H1 (cell line): ENCODE measurements at regions not wholly inside any gene's neighbourhood (a gene's known extent, or its start where the extent isn't known, plus 50 kb on each side); places are given as distances from the start of the nearest gene placed in this dataset.

Source experiments
- CTCF ChIA-PET: fragments of 300-600 bp; sonication (Branson Sonifier 250); formaldehyde crosslinking; loops from one replicate; lab custom pipeline; 2021; ENCODE audit not compliant: partially characterized antibody; lab: Charles Lee
- POLR2A ChIA-PET: fragments of 300-600 bp; sonication (Branson Sonifier 250); formaldehyde crosslinking; loops from one replicate; lab custom pipeline; 2021; ENCODE audit warnings: inconsistent platforms; ENCODE audit not compliant: partially characterized antibody; lab: Charles Lee
- DNase-seq, 2 experiments: peaks; one replicate each; pipeline versions ENCODE4 v3.0.0 to v3.0.0-alpha.2; 2010 to 2022; ENCODE audit warnings: low spot score in 2 of 2, low read depth in 1 of 2, mixed read lengths in 1 of 2
- FAIRE-seq: peaks from 2 replicates; lab custom pipeline; 2011; peaks lifted over from hg19 to GRCh38; lab: Jason Lieb, UNC
- H2AFZ ChIP-seq: 2 replicates; pipeline ENCODE4 v1.8.1; 2012; ENCODE audit warnings: low read length, inconsistent platforms
- H2AK5ac ChIP-seq: 2 replicates; pipeline ENCODE4 v1.6.1; 2013; ENCODE audit warnings: low read depth, low read length
- H2BK120ac ChIP-seq: replicated peaks from 2 replicates; pipeline ENCODE3; 2013; ENCODE audit warnings: low read depth, low read length, inconsistent platforms
- H2BK12ac ChIP-seq: 2 replicates; pipeline ENCODE4 v1.6.1; 2013; ENCODE audit warnings: low read depth, low read length
- H2BK15ac ChIP-seq: 2 replicates; pipeline ENCODE4 v1.6.1; 2013; ENCODE audit warnings: low read length
- H2BK20ac ChIP-seq: 2 replicates; pipeline ENCODE4 v1.6.1; 2013; ENCODE audit warnings: low read length
- H2BK5ac ChIP-seq: 2 replicates; pipeline ENCODE4 v1.6.1; 2013; ENCODE audit warnings: low read depth, low read length
- H3K14ac ChIP-seq: 2 replicates; pipeline ENCODE4 v1.6.1; 2013; ENCODE audit warnings: inconsistent platforms; ENCODE audit not compliant: insufficient read length
- H3K18ac ChIP-seq: 2 replicates; pipeline ENCODE4 v1.6.1; 2013; ENCODE audit warnings: low read length; ENCODE audit errors: extremely low read depth
- H3K23ac ChIP-seq: 2 replicates; pipeline ENCODE4 v1.6.1; 2013; ENCODE audit warnings: inconsistent platforms; ENCODE audit not compliant: insufficient read length
- H3K23me2 ChIP-seq: 2 replicates; pipeline ENCODE4 v1.6.1; 2013; ENCODE audit warnings: low read depth, low read length
- H3K27ac ChIP-seq: 2 replicates; pipeline ENCODE4 v1.6.1; 2011; ENCODE audit warnings: low read depth, low read length, inconsistent platforms
- H3K27me3 ChIP-seq, 4 experiments: replicated peaks in 1 of 4; 1 replicate in 1 of 4; 2 replicates in 3 of 4; pipeline versions ENCODE4 v1.6.1 to v1.8.1; 2011 to 2013; ENCODE audit warnings: low read length in 3 of 4, mild to moderate bottlenecking in 3 of 4, inconsistent platforms in 2 of 4, mixed read lengths in 2 of 4, moderate library complexity in 1 of 4; ENCODE audit not compliant: control insufficient read depth in 3 of 4, insufficient read depth in 3 of 4; ENCODE audit errors: extremely low read depth in 1 of 4
- H3K36me3 ChIP-seq, 4 experiments: 2 replicates each; pipeline versions ENCODE4 v1.6.1 to v1.8.1; 2011 to 2013; ENCODE audit warnings: mild to moderate bottlenecking in 4 of 4, low read length in 3 of 4, moderate library complexity in 2 of 4, control low read depth in 1 of 4, inconsistent platforms in 1 of 4; ENCODE audit not compliant: insufficient read depth in 4 of 4, control insufficient read depth in 2 of 4
- H3K4ac ChIP-seq: replicated peaks from 2 replicates; pipeline ENCODE3; 2013; ENCODE audit warnings: low read length, low read depth, mixed read lengths, inconsistent platforms; ENCODE audit not compliant: insufficient read length
- H3K4me1 ChIP-seq, 4 experiments: replicated peaks in 1 of 4; 1 replicate in 1 of 4; 2 replicates in 3 of 4; pipeline versions ENCODE4 v1.6.1 to v1.8.1; 2011 to 2013; ENCODE audit warnings: low read length in 3 of 4, inconsistent platforms in 2 of 4, mixed read lengths in 1 of 4; ENCODE audit not compliant: insufficient read depth in 4 of 4, control insufficient read depth in 3 of 4
- H3K4me2 ChIP-seq, 2 experiments: 2 replicates each; pipeline versions ENCODE4 v1.6.1 to v1.8.1; 2011 to 2013; ENCODE audit warnings: low read depth in 2 of 2, low read length in 2 of 2, control low read depth in 1 of 2, inconsistent platforms in 1 of 2, mild to moderate bottlenecking in 1 of 2; ENCODE audit not compliant: insufficient read depth in 1 of 2
- H3K4me3 ChIP-seq, 4 experiments: fragments of 200-600, 300-600 bp in 1 of 4; sonication (generic), shearing (Covaris generic), sonication (Bioruptor Twin) in 1 of 4; 2 replicates each; pipeline versions ENCODE4 v1.5.1 to v1.8.1; 2011 to 2016; ENCODE audit warnings: low read length in 4 of 4, low read depth in 3 of 4, control low read depth in 2 of 4, inconsistent platforms in 2 of 4, mild to moderate bottlenecking in 2 of 4, mixed read lengths in 1 of 4, moderate library complexity in 1 of 4; ENCODE audit not compliant: insufficient read depth in 2 of 4; ENCODE audit errors: extremely low read depth in 1 of 4
- H3K56ac ChIP-seq: replicated peaks from 2 replicates; pipeline ENCODE3; 2013; ENCODE audit warnings: low read depth, mild to moderate bottlenecking, mixed read lengths, low read length, inconsistent platforms; ENCODE audit not compliant: insufficient read length
- H3K79me1 ChIP-seq: 2 replicates; pipeline ENCODE4 v1.6.1; 2013; ENCODE audit warnings: low read depth, low read length, control low read depth
- H3K79me2 ChIP-seq, 2 experiments: 2 replicates each; pipeline versions ENCODE4 v1.6.1 to v1.8.1; 2012 to 2013; ENCODE audit warnings: low read length in 2 of 2, mild to moderate bottlenecking in 2 of 2, inconsistent platforms in 1 of 2; ENCODE audit not compliant: insufficient read depth in 2 of 2, control insufficient read depth in 1 of 2
- H3K9ac ChIP-seq, 4 experiments: replicated peaks in 1 of 4; 1 replicate in 1 of 4; 2 replicates in 3 of 4; pipeline versions ENCODE4 v1.6.1 to v1.8.1; 2011 to 2013; ENCODE audit warnings: low read depth in 3 of 4, low read length in 3 of 4, control low read depth in 2 of 4, mild to moderate bottlenecking in 2 of 4, moderate library complexity in 2 of 4, inconsistent platforms in 1 of 4; ENCODE audit errors: extremely low read depth in 1 of 4
- H3K9me3 ChIP-seq, 2 experiments: 2 replicates each; pipeline versions ENCODE4 v1.6.1 to v1.8.1; 2012 to 2013; ENCODE audit warnings: mild to moderate bottlenecking in 2 of 2, moderate library complexity in 2 of 2, control low read depth in 1 of 2, inconsistent platforms in 1 of 2, low read depth in 1 of 2, low read length in 1 of 2, mixed read lengths in 1 of 2; ENCODE audit not compliant: insufficient read depth in 2 of 2
- H4K20me1 ChIP-seq, 2 experiments: replicated peaks in 1 of 2; 2 replicates each; pipeline versions ENCODE3 to v1.8.1; 2011 to 2013; ENCODE audit warnings: inconsistent platforms in 2 of 2, low read length in 2 of 2, mild to moderate bottlenecking in 1 of 2; ENCODE audit not compliant: insufficient read depth in 2 of 2, control insufficient read depth in 1 of 2
- H4K5ac ChIP-seq: 2 replicates; pipeline ENCODE4 v1.6.1; 2013; ENCODE audit warnings: low read length, low read depth, mixed read lengths, inconsistent platforms; ENCODE audit not compliant: insufficient read length
- H4K8ac ChIP-seq: 2 replicates; pipeline ENCODE4 v1.8.0; 2013; ENCODE audit warnings: mild to moderate bottlenecking, moderate library complexity, low read length, inconsistent platforms; ENCODE audit not compliant: insufficient read depth; ENCODE audit errors: extremely low read depth
- H4K91ac ChIP-seq: replicated peaks from 2 replicates; pipeline ENCODE3; 2013; ENCODE audit warnings: low read length, mixed read lengths, inconsistent platforms; ENCODE audit not compliant: insufficient read length
- EP300 ChIP-seq, 2 experiments: IDR thresholded peaks; 1 replicate in 1 of 2; 2 replicates in 1 of 2; pipeline ENCODE4 v1.6.1; 2011 to 2012; ENCODE audit warnings: low read depth in 2 of 2, low read length in 2 of 2, mild to moderate bottlenecking in 2 of 2, borderline replicate concordance in 1 of 2, inconsistent platforms in 1 of 2, moderate library complexity in 1 of 2
- SIX5 ChIP-seq: IDR thresholded peaks from 2 replicates; pipeline ENCODE4 v1.6.1; 2011; ENCODE audit warnings: mild to moderate bottlenecking, low read depth, low read length

DNA sequence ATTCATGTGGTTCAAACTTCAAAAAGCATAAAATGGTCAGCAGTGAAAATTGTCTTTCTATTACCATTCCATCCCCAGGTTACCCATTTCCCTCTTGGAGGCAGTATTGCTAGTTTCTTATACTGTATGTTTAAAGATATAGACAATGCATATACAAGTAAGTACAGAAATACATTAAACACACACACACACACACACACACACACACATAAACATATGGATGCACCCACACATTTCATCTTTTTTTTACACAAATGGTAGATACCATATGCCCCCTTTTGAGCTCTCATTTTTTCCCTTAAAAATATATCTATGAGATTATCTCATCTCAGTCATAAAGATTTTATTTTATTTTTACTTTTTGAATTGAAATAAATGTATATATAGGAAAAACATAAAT lies 79.7 kb downstream of the NEUROD6 start:
- H2BK5ac ChIP-seq, result no peak overlapping the region
- no peaks in the 10 kb centered on the region; the same call in 1 of the 2 replicates for H3K23me2 ChIP-seq
- H2BK120ac ChIP-seq, result no peak overlapping the region
- H4K20me1 ChIP-seq, result no peaks in the 10 kb centered on the region
- no peak overlapping the region for H3K27ac ChIP-seq
- no peak overlapping the region for H2BK15ac ChIP-seq
- no peak overlapping the region for H3K4ac ChIP-seq
- H4K5ac ChIP-seq, result no peak overlapping the region
- no peaks in the 10 kb centered on the region for H3K79me1 ChIP-seq
- no peak overlapping the region for H3K4me3 ChIP-seq
- FAIRE-seq (no peak), DNase-seq (no peak)
- H2AK5ac ChIP-seq, result no peak overlapping the region
- no peak overlapping the region for H4K91ac ChIP-seq
- H4K8ac ChIP-seq, result no peak overlapping the region
- no peaks in the 10 kb centered on the region for H3K9me3 ChIP-seq
- ChIA-PET POLR2A (interaction anchor here (0.7 to 1.4 kb wide), 2 partner anchors 12 to 15 kb away, joined by 3 read pairs; no protein-coding TSS in a partner anchor), CTCF (interaction anchor here (1.0 to 1.4 kb wide), 2 partner anchors 9 to 14 kb away, joined by 3 read pairs; no protein-coding TSS in a partner anchor)
- H3K14ac ChIP-seq, result no peak overlapping the region
- no peaks in the 10 kb centered on the region for H3K27me3 ChIP-seq
- H2BK20ac ChIP-seq, result no peak overlapping the region
- H3K4me2 ChIP-seq, result no peak overlapping the region
- H3K4me1 ChIP-seq, result peaks cover 0 to 4% (median 2%) of the 10 kb centered on the region in 4 experiments; a peak in 2 of 7 replicates
- TF ChIP-seq SIX5 (no peak), EP300 (IDR thresholded peaks at IDR 0.05; ENCODE audit: borderline replicate concordance in 1 of 2, low read depth in 2 of 2, low read length in 2 of 2) (no peak)
- H2AFZ ChIP-seq, result no peak overlapping the region
- no peaks in the 10 kb centered on the region for H3K36me3 ChIP-seq
- H3K18ac ChIP-seq, result no peak overlapping the region
- H2BK12ac ChIP-seq, result no peak overlapping the region
- H3K79me2 ChIP-seq, result no peaks in the 10 kb centered on the region
- no peak overlapping the region for H3K23ac ChIP-seq
- no peak overlapping the region for H3K56ac ChIP-seq
- H3K9ac ChIP-seq, result no peak overlapping the region
